ENCODE measurements at regions not wholly inside any gene's neighbourhood (a gene's known extent, or its start where the extent isn't known, plus 50 kb on each side); places are given as distances from the start of the nearest gene placed in this dataset.

DNA sequence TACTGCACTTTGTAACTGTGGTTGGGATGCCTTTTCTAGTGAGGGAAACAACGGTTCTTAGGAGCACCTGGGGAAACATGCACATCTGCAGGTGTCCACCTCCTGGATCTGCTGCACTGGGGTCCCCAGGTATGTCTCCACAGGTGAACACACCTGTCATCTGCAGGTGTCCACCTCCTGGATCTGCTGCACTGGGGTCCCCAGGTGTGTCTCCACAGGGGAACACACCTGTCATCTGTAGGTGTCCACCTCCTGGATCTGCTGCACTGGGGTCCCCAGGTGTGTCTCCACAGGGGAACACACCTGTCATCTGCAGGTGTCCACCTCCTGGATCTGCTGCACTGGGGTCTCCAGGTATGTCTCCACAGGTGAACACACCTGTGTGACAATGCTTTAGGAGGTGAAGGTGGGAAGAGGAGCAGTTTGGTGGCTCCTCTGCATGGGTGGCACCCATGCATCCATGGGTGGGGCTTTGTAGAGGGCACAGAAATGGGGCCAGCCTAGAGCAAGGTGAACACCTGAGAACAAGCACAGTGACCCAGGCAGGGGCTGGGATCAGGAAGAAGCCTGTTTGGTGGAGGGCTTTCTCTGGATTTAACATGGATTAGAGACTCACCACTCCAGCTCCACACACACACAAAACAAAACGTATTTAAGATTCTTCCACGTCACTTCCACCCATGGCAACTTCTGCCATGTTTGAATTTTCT is 206.0 kb upstream of the CDH4 start:
- DNase-seq (ENCODE audit: low read depth): no peak
- no peak overlapping the region for H3K4me3 ChIP-seq (ENCODE audit: control insufficient read depth, low read depth, low read length)
- TF ChIP-seq, protein P1, sequence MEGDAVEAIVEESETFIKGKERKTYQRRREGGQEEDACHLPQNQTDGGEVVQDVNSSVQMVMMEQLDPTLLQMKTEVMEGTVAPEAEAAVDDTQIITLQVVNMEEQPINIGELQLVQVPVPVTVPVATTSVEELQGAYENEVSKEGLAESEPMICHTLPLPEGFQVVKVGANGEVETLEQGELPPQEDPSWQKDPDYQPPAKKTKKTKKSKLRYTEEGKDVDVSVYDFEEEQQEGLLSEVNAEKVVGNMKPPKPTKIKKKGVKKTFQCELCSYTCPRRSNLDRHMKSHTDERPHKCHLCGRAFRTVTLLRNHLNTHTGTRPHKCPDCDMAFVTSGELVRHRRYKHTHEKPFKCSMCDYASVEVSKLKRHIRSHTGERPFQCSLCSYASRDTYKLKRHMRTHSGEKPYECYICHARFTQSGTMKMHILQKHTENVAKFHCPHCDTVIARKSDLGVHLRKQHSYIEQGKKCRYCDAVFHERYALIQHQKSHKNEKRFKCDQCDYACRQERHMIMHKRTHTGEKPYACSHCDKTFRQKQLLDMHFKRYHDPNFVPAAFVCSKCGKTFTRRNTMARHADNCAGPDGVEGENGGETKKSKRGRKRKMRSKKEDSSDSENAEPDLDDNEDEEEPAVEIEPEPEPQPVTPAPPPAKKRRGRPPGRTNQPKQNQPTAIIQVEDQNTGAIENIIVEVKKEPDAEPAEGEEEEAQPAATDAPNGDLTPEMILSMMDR (IDR thresholded peaks at IDR 0.05; ENCODE audit: control insufficient read depth, insufficient read depth, low read depth, low read length, missing control alignments): no peak

DNA sequence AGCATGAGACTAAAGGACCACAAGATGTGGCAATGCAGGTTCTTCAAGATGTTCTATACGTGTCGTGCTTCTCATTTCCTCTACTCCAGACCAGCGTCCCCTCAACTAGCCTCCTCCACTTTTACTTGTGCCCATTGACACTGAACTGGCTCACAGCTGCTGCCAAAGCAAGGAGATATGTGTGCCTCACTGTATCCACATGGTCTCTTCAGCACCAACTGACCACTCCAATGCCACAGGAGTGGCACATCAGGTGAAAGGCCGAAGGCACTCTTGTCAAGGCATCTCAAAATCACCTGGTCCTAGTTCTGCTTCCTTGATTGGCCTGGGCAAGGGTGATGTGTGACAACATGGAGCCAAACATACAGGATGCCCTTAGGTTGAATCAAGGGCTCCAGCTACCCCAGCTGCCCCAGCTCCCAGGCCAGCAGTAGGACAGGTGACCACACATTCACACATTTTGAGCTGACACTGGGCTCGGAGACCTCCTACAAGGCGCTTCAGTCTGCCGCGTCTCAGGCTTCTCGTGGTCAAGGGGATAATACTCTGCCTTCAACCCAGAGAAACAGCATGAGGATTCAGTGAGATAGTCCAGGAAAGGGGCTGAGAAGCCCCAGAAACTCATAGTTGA is 205.2 kb upstream of the CDH4 start:
- TF ChIP-seq, protein P1 (IDR thresholded peaks at IDR 0.05; ENCODE audit: control insufficient read depth, insufficient read depth, low read depth, low read length, missing control alignments): no peak

DNA sequence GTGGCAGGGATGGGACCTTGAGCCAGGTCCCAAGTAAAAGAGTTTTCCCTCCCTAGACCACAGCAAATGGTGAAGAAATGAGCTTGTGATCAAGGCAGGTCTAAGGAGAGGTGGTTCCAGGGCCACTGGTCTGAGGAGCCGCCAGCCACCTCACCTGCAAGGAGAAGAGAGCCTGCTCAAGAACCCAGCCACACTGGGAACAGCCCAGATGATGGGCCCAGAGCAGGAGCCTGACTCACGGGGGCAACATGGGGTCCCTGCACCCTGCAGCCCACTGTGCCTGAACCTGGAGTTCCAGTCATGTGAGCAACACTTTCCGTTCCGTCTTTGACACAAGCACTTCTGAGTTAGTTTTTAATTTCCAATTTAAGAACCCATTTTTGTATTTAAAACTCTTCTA is 204.5 kb upstream of the CDH4 start:
- TF ChIP-seq, protein P1 (IDR thresholded peaks at IDR 0.05; ENCODE audit: control insufficient read depth, insufficient read depth, low read depth, low read length, missing control alignments): no peak
- no peak for DNase-seq (ENCODE audit: low read depth)
- H3K4me3 ChIP-seq (ENCODE audit: control insufficient read depth, low read depth, low read length): no peak overlapping the region

More for the DNA sequence above, 205.2 kb upstream of the CDH4 start:
- no peak overlapping the region for H3K4me3 ChIP-seq (ENCODE audit: control insufficient read depth, low read depth, low read length)
- no peak for DNase-seq (ENCODE audit: low read depth)

DNA sequence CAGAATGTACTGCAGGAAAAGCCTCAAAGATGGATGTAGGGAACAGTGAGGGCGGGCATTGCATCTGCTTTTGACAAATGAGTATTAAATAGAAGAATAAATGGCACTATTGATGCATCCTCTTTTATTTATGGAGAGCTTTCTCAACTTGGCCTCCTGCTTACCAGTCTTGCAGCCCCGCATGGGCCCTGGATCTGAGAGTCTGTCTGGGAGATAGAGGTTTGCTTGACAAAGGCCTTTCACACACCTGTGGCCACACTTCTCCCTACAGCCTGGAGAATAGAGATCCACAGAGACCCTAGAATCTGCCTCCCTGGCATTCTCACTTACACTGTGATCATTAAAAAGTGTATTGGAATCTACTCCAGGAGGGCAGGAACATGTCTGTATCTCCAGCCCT is 203.8 kb upstream of the CDH4 start:
- TF ChIP-seq, protein P1 (IDR thresholded peaks at IDR 0.05; ENCODE audit: control insufficient read depth, insufficient read depth, low read depth, low read length, missing control alignments): no peak
- no peak overlapping the region for H3K4me3 ChIP-seq (ENCODE audit: control insufficient read depth, low read depth, low read length)
- no peak for DNase-seq (ENCODE audit: low read depth)

DNA sequence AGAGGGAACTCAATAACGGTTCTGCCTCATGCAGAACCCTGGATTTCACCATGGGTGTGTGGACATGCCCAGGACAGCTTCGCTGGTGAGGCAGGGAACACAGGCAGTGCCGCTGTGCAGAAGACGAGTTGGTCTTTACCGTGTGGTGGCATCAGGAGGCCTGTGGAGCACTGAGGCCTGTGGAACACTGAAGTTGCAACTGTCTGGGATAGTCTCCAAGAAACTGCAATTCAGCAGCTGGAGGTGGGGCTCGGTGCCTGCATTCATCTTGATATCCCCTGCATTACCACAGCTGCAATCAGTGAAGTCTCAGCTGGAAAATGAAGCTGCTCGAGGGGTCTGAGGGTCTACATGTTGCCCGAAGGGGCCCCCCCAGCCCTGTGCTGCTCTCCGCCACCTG is 202.4 kb upstream of the CDH4 start:
- TF ChIP-seq, protein P1 (IDR thresholded peaks at IDR 0.05; ENCODE audit: control insufficient read depth, insufficient read depth, low read depth, low read length, missing control alignments): no peak
- no peak overlapping the region for H3K4me3 ChIP-seq (ENCODE audit: control insufficient read depth, low read depth, low read length)
- no peak for DNase-seq (ENCODE audit: low read depth)

DNA sequence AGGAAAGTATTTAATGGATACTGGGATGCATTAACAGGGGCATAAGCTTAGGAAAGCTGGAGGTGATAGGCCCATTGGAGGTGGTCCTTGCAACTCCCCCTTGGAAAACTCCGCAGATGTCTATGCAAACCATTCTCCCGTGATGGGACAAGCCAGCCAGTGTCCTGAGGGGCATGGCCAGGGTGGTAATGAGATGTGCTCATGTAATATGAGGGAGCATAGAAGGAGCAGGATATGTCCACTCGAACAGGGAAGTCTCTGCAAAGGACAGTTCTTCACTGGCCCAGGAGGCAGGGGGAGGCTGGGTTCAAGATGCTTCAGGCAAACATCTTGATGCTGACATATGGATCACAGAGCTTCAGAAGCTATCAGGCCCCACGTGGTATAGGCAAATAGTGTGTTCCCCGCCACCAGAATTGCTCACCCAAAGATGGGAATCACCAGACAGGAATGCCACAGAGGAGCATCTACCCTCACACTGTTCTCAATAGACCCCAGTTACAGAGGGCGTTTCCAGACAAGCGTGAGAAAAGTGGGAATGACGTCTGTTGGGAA is 201.6 kb upstream of the CDH4 start:
- H3K4me3 ChIP-seq (ENCODE audit: control insufficient read depth, low read depth, low read length): no peak overlapping the region
- no peak for DNase-seq (ENCODE audit: low read depth)
- TF ChIP-seq, protein P1 (IDR thresholded peaks at IDR 0.05; ENCODE audit: control insufficient read depth, insufficient read depth, low read depth, low read length, missing control alignments): no peak
